ENCODE measurements at regions not wholly inside any gene's neighbourhood (a gene's known extent, or its start where the extent isn't known, plus 50 kb on each side); places are given as distances from the start of the nearest gene placed in this dataset.

- Mint-ChIP-seq H3K27me3 (peaks cover 12% of the 10 kb centered on the region), H3K4me3 (no peak overlapping the region), H3K36me3 (no peaks in the 10 kb centered on the region), H3K4me1 (no peaks in the 10 kb centered on the region), H3K9me3 (no peaks in the 10 kb centered on the region), H3K27ac (no peak overlapping the region)
- DNase-seq (ENCODE audit: low spot score in 2 of 2) (no peak), ATAC-seq (ENCODE audit: low read depth) (no peak)
Observed at GRCh38 chr6:3900744-3901336, 51.7 kb downstream of the FAM50B start.

- DNase-seq (ENCODE audit: low spot score in 2 of 2) (no peak), ATAC-seq (ENCODE audit: low read depth) (no peak)
- Mint-ChIP-seq H3K27me3 (peaks cover 8% of the 10 kb centered on the region), H3K9me3 (no peaks in the 10 kb centered on the region), H3K4me1 (no peaks in the 10 kb centered on the region), H3K4me3 (no peak overlapping the region), H3K36me3 (no peaks in the 10 kb centered on the region), H3K27ac (no peak overlapping the region)
Observed at GRCh38 chr6:3902871-3903648, 53.9 kb downstream of the FAM50B start.

GRCh38 chr6:3904518-3904917 lies 55.3 kb downstream of the FAM50B start:
- no peak overlapping the region for H3K4me3 Mint-ChIP-seq
- H3K36me3 Mint-ChIP-seq, result no peaks in the 10 kb centered on the region
- H3K9me3 Mint-ChIP-seq, result no peaks in the 10 kb centered on the region
- no peaks in the 10 kb centered on the region for H3K4me1 Mint-ChIP-seq
- ATAC-seq (ENCODE audit: low read depth), result no peak
- H3K27me3 Mint-ChIP-seq, result peaks cover 1% of the 10 kb centered on the region
- DNase-seq (ENCODE audit: low spot score in 2 of 2), result no peak
- H3K27ac Mint-ChIP-seq, result no peak overlapping the region

- no peak overlapping the region for H3K27ac Mint-ChIP-seq
- no peaks in the 10 kb centered on the region for H3K9me3 Mint-ChIP-seq
- H3K27me3 Mint-ChIP-seq, result no peaks in the 10 kb centered on the region
- no peaks in the 10 kb centered on the region for H3K36me3 Mint-ChIP-seq
- H3K4me3 Mint-ChIP-seq, result no peak overlapping the region
- no peaks in the 10 kb centered on the region for H3K4me1 Mint-ChIP-seq
- DNase-seq (ENCODE audit: low spot score in 2 of 2), result no peak
- ATAC-seq (ENCODE audit: low read depth), result no peak
Observed at GRCh38 chr6:3905945-3906845, 57.0 kb downstream of the FAM50B start.

- no peaks in the 10 kb centered on the region for H3K4me1 Mint-ChIP-seq
- no peaks in the 10 kb centered on the region for H3K36me3 Mint-ChIP-seq
- no peaks in the 10 kb centered on the region for H3K9me3 Mint-ChIP-seq
- ATAC-seq (ENCODE audit: low read depth) (no peak), DNase-seq (ENCODE audit: low spot score in 2 of 2) (no peak)
- H3K27me3 Mint-ChIP-seq, result peaks cover 5% of the 10 kb centered on the region
- H3K27ac Mint-ChIP-seq, result no peak overlapping the region
- no peak overlapping the region for H3K4me3 Mint-ChIP-seq
Observed at GRCh38 chr6:3906846-3907151, 57.6 kb downstream of the FAM50B start.

GRCh38 chr6:3908223-3908622 lies 59.0 kb downstream of the FAM50B start:
- Mint-ChIP-seq H3K27me3 (peaks cover 9% of the 10 kb centered on the region), H3K4me1 (no peaks in the 10 kb centered on the region), H3K27ac (no peak overlapping the region), H3K4me3 (no peak overlapping the region), H3K36me3 (no peaks in the 10 kb centered on the region), H3K9me3 (no peaks in the 10 kb centered on the region)
- DNase-seq (ENCODE audit: low spot score in 2 of 2), result no peak
- no peak for ATAC-seq (ENCODE audit: low read depth)

GRCh38 chr6:3908961-3909360 lies 59.8 kb downstream of the FAM50B start:
- H3K27me3 Mint-ChIP-seq, result peaks cover 11% of the 10 kb centered on the region

GRCh38 chr6:3910106-3910663 lies 61.0 kb downstream of the FAM50B start:
- Mint-ChIP-seq H3K4me3 (no peak overlapping the region), H3K4me1 (no peaks in the 10 kb centered on the region), H3K27ac (no peak overlapping the region), H3K27me3 (peaks cover 14% of the 10 kb centered on the region), H3K9me3 (no peaks in the 10 kb centered on the region), H3K36me3 (no peaks in the 10 kb centered on the region)
- no peak for DNase-seq (ENCODE audit: low spot score in 2 of 2)
- ATAC-seq (ENCODE audit: low read depth), result no peak

More at GRCh38 chr6:3908961-3909360, 59.8 kb downstream of the FAM50B start:
- Mint-ChIP-seq H3K27ac (no peak overlapping the region), H3K9me3 (no peaks in the 10 kb centered on the region), H3K4me3 (no peak overlapping the region), H3K4me1 (no peaks in the 10 kb centered on the region), H3K36me3 (no peaks in the 10 kb centered on the region)
- DNase-seq (ENCODE audit: low spot score in 2 of 2), result no peak
- ATAC-seq (ENCODE audit: low read depth), result no peak

- Mint-ChIP-seq H3K36me3 (no peaks in the 10 kb centered on the region), H3K9me3 (no peaks in the 10 kb centered on the region), H3K27me3 (peaks cover 14% of the 10 kb centered on the region), H3K4me1 (no peaks in the 10 kb centered on the region), H3K4me3 (no peak overlapping the region), H3K27ac (no peak overlapping the region)
- DNase-seq (ENCODE audit: low spot score in 2 of 2) (no peak), ATAC-seq (ENCODE audit: low read depth) (no peak)
Observed at GRCh38 chr6:3911130-3911529, 62.0 kb downstream of the FAM50B start.

GRCh38 chr6:3911614-3912336 lies 62.6 kb downstream of the FAM50B start:
- ATAC-seq (ENCODE audit: low read depth), result no peak
- DNase-seq (ENCODE audit: low spot score in 2 of 2), result no peak
- Mint-ChIP-seq H3K27ac (no peak overlapping the region), H3K36me3 (no peaks in the 10 kb centered on the region), H3K9me3 (no peaks in the 10 kb centered on the region), H3K27me3 (peaks cover 14% of the 10 kb centered on the region), H3K4me3 (no peak overlapping the region), H3K4me1 (no peaks in the 10 kb centered on the region)

- peaks cover 14% of the 10 kb centered on the region for H3K27me3 Mint-ChIP-seq
- no peak for DNase-seq (ENCODE audit: low spot score in 2 of 2)
- no peaks in the 10 kb centered on the region for H3K36me3 Mint-ChIP-seq
- no peaks in the 10 kb centered on the region for H3K4me1 Mint-ChIP-seq
- no peak overlapping the region for H3K4me3 Mint-ChIP-seq
- H3K27ac Mint-ChIP-seq, result no peak overlapping the region
- no peaks in the 10 kb centered on the region for H3K9me3 Mint-ChIP-seq
- no peak for ATAC-seq (ENCODE audit: low read depth)
Observed at GRCh38 chr6:3912361-3913076, 63.3 kb downstream of the FAM50B start.

- H3K9me3 Mint-ChIP-seq, result no peaks in the 10 kb centered on the region
- H3K4me3 Mint-ChIP-seq, result no peak overlapping the region
- peaks cover 14% of the 10 kb centered on the region for H3K27me3 Mint-ChIP-seq
- DNase-seq (ENCODE audit: low spot score in 2 of 2), result no peak
- H3K4me1 Mint-ChIP-seq, result no peaks in the 10 kb centered on the region
- no peaks in the 10 kb centered on the region for H3K36me3 Mint-ChIP-seq
- ATAC-seq (ENCODE audit: low read depth), result no peak
- no peak overlapping the region for H3K27ac Mint-ChIP-seq
Observed at GRCh38 chr6:3913077-3913957, 64.1 kb downstream of the FAM50B start.

All from memory B cell (primary cell).